Body of pancreas (tissue), 4 donors: ENCODE measurements at regions not wholly inside any gene's neighbourhood (a gene's known extent, or its start where the extent isn't known, plus 50 kb on each side); places are given as distances from the start of the nearest gene placed in this dataset.

Experiments
- POLR2A ChIP-seq, 3 donors: fragments of 450-650 bp; IDR thresholded peaks; one replicate each; pipeline ENCODE4 v1.6.1; 2016; ENCODE audit warnings: antibody characterized with exemption in 3 of 3, mild to moderate bottlenecking in 2 of 3
- TF ChIP-seq, protein P1 (sequence below), 7 experiments: fragments of 450-650 bp in 4 of 7; fragments of 200-600 bp in 3 of 7; sonication (generic) in 3 of 7; IDR thresholded peaks; one replicate each; pipeline ENCODE4 v1.5.1; 2016 to 2019; ENCODE audit warnings: antibody characterized with exemption in 7 of 7

DNA sequence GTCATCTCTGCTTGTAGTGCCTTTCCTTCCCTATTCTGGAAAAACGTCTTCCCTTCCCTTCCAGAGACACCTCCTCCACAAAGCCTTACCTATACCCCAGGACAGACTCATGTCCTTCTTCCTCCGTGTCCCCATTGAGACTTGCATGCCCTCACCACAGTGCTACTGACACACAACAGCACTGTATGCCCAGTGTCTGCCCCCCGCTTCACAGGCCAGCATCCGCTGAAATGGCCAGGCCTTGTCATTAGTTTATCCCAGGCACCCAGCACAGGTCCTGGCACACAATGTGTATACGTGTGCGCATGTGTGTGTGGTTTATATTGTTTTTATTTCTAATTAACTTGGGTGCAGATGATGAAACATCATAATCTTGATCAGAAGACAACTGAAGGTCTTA, 130.1 kb upstream of the CCL2 start:
- TF ChIP-seq, protein P1, sequence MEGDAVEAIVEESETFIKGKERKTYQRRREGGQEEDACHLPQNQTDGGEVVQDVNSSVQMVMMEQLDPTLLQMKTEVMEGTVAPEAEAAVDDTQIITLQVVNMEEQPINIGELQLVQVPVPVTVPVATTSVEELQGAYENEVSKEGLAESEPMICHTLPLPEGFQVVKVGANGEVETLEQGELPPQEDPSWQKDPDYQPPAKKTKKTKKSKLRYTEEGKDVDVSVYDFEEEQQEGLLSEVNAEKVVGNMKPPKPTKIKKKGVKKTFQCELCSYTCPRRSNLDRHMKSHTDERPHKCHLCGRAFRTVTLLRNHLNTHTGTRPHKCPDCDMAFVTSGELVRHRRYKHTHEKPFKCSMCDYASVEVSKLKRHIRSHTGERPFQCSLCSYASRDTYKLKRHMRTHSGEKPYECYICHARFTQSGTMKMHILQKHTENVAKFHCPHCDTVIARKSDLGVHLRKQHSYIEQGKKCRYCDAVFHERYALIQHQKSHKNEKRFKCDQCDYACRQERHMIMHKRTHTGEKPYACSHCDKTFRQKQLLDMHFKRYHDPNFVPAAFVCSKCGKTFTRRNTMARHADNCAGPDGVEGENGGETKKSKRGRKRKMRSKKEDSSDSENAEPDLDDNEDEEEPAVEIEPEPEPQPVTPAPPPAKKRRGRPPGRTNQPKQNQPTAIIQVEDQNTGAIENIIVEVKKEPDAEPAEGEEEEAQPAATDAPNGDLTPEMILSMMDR (IDR thresholded peaks at IDR 0.05) = no peak
- TF ChIP-seq POLR2A (IDR thresholded peaks at IDR 0.05) = no peak
